PC-9 (cell line): ENCODE measurements at regions not wholly inside any gene's neighbourhood (a gene's known extent, or its start where the extent isn't known, plus 50 kb on each side); places are given as distances from the start of the nearest gene placed in this dataset.

Experiments used
- BruUV-seq: library from RNA; stranded (reverse); fragments of 400-500 nt; replicated peaks from 2 replicates; lab custom pipeline; 2021; lab: Mats Ljungman, UMichigan
- CTCF ChIA-PET: fragments of 300-600 bp; sonication (Branson Sonifier 250); formaldehyde crosslinking; loops from one replicate; lab custom pipeline; 2022; ENCODE audit warnings: antibody characterized with exemption; lab: Charles Lee
- POLR2A ChIA-PET: fragments of 300-600 bp; sonication (Branson Sonifier 250); formaldehyde crosslinking; loops from one replicate; lab custom pipeline; 2022; ENCODE audit warnings: antibody characterized with exemption; ENCODE audit not compliant: unreplicated experiment; lab: Charles Lee
- DNase-seq, 2 experiments: peaks; one replicate each; pipeline versions ENCODE4 v3.0.0 to v3.0.0-alpha.2; 2015 to 2022; ENCODE audit warnings: mixed read lengths in 1 of 2
- H2AFZ ChIP-seq: fragments of 200-600 bp; sonication (generic); 2 replicates; pipeline ENCODE4 v1.8.1; 2017; ENCODE audit warnings: antibody characterized with exemption
- H3F3A ChIP-seq: fragments of 200-600 bp; sonication (generic); 2 replicates; pipeline ENCODE4 v1.8.1; 2017; ENCODE audit warnings: antibody characterized with exemption, mild to moderate bottlenecking, low read depth; ENCODE audit not compliant: insufficient read depth
- H3K27ac ChIP-seq: fragments of 200-600 bp; sonication (generic); 2 replicates; pipeline ENCODE4 v1.6.1; 2016; ENCODE audit warnings: mixed run types
- H3K27me3 ChIP-seq: fragments of 200-600 bp; sonication (generic); 2 replicates; pipeline ENCODE4 v1.6.1; 2016; ENCODE audit warnings: low read depth, mixed run types; ENCODE audit not compliant: insufficient read depth
- H3K36me3 ChIP-seq: fragments of 200-600 bp; sonication (generic); 2 replicates; pipeline ENCODE4 v1.6.1; 2016; ENCODE audit warnings: low read depth, mixed run types
- H3K4me1 ChIP-seq: fragments of 200-600 bp; sonication (generic); replicated peaks from 2 replicates; pipeline ENCODE4 v1.6.1; 2016; ENCODE audit warnings: mixed run types; ENCODE audit not compliant: insufficient read depth
- H3K4me2 ChIP-seq: fragments of 200-600 bp; sonication (generic); 2 replicates; pipeline ENCODE4 v1.6.1; 2017; ENCODE audit warnings: mixed run types
- H3K4me3 ChIP-seq: fragments of 200-600 bp; sonication (generic); 2 replicates; pipeline ENCODE4 v1.6.1; 2016; ENCODE audit warnings: mixed run types
- H3K79me2 ChIP-seq: fragments of 200-600 bp; sonication (generic); 2 replicates; pipeline ENCODE4 v1.6.1; 2017; ENCODE audit warnings: low read depth, mixed run types
- H3K9me2 ChIP-seq: fragments of 200-600 bp; sonication (generic); 2 replicates; pipeline ENCODE4 v1.8.1; 2017; ENCODE audit warnings: mild to moderate bottlenecking; ENCODE audit not compliant: insufficient read depth
- H3K9me3 ChIP-seq: fragments of 200-600 bp; sonication (generic); 2 replicates; pipeline ENCODE4 v1.8.1; 2016; ENCODE audit warnings: low read depth; ENCODE audit not compliant: insufficient read depth
- H4K20me1 ChIP-seq: fragments of 200-600 bp; sonication (generic); 2 replicates; pipeline ENCODE4 v1.8.1; 2017; ENCODE audit not compliant: insufficient read depth
- CTCF ChIP-seq: fragments of 200-600 bp; sonication (generic); conservative IDR thresholded peaks from 2 replicates; pipeline ENCODE4 v1.6.1; 2017; ENCODE audit warnings: mixed run types, antibody characterized with exemption, mild to moderate bottlenecking, moderate library complexity
- EZH2 ChIP-seq: fragments of 200-600 bp; sonication (generic); IDR thresholded peaks from 2 replicates; pipeline ENCODE4 v1.8.0; 2017; ENCODE audit warnings: antibody characterized with exemption, low read depth
- intact Hi-C: fragments of 100-400 bp; cut with micrococcal nuclease; formaldehyde crosslinking; loops from one replicate; pipeline ENCODE4 v1.10.0; 2022; ENCODE audit not compliant: unreplicated experiment

DNA sequence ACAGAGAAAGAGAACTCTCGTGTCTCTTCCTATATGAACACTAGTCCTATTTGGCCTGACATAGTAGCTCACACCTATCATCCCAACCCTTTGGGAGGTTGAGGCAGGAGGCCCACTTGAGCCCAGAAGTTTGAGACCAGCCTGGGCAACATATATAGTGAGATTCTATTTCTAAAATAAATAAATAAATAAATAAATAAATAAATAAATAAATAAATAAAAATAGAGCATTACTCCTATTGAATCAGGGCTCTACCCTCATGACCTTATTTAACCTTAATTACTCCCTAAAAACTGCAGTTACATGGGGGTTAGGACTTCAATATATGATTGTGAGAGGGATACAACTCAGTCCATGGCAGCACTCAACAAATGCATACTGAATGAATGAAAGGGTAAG is 61.2 kb upstream of the GSC start:
- H2AFZ ChIP-seq, result no peak overlapping the region
- ChIA-PET POLR2A (no interaction called here), CTCF (no interaction called here)
- intact Hi-C loops, result no loop called here
- BruUV-seq, result no TSS peak
- H3K9me2 ChIP-seq, result no peaks in the 10 kb centered on the region
- H3K27ac ChIP-seq, result no peak overlapping the region
- no peaks in the 10 kb centered on the region for H3K27me3 ChIP-seq
- H3K79me2 ChIP-seq, result no peaks in the 10 kb centered on the region
- H3F3A ChIP-seq, result no peaks in the 10 kb centered on the region
- TF ChIP-seq CTCF (no peak), EZH2 (no peak)
- DNase-seq, result no peak
- H3K9me3 ChIP-seq, result no peaks in the 10 kb centered on the region
- H3K4me3 ChIP-seq, result no peak overlapping the region
- no peaks in the 10 kb centered on the region for H3K4me1 ChIP-seq
- H3K36me3 ChIP-seq, result no peaks in the 10 kb centered on the region
- H4K20me1 ChIP-seq, result no peaks in the 10 kb centered on the region
- H3K4me2 ChIP-seq, result no peak overlapping the region

- ChIA-PET POLR2A (no interaction called here), CTCF (no interaction called here)
- H3K27ac ChIP-seq, result no peak overlapping the region
- H3K4me1 ChIP-seq, result no peaks in the 10 kb centered on the region
- no peak overlapping the region for H3K4me2 ChIP-seq
- H3F3A ChIP-seq, result no peaks in the 10 kb centered on the region
- H4K20me1 ChIP-seq, result no peaks in the 10 kb centered on the region
- no peaks in the 10 kb centered on the region for H3K27me3 ChIP-seq
- H3K4me3 ChIP-seq, result no peak overlapping the region
- no TSS peak for BruUV-seq
- TF ChIP-seq EZH2, result no peak
- TF ChIP-seq CTCF, result no peak
- H3K9me3 ChIP-seq, result no peaks in the 10 kb centered on the region
- intact Hi-C loops, result no loop called here
- no peaks in the 10 kb centered on the region for H3K79me2 ChIP-seq
- H2AFZ ChIP-seq, result no peak overlapping the region
- no peak for DNase-seq
- H3K9me2 ChIP-seq, result no peaks in the 10 kb centered on the region
- H3K36me3 ChIP-seq, result no peaks in the 10 kb centered on the region
These were observed 58.0 kb upstream of the GSC start for GRCh38 chr14:94827711-94828447.

GRCh38 chr14:94826774-94827173 is 56.9 kb upstream of the GSC start:
- H3K27me3 ChIP-seq, result no peaks in the 10 kb centered on the region
- CTCF ChIA-PET, result no interaction called here
- intact Hi-C loops, result no loop called here

More at GRCh38 chr14:94826774-94827173, 56.9 kb upstream of the GSC start:
- H3K9me2 ChIP-seq, result no peaks in the 10 kb centered on the region
- no peaks in the 10 kb centered on the region for H4K20me1 ChIP-seq
- no peaks in the 10 kb centered on the region for H3K4me1 ChIP-seq
- DNase-seq, result no peak
- H3K79me2 ChIP-seq, result no peaks in the 10 kb centered on the region
- no peak overlapping the region for H3K4me2 ChIP-seq
- H2AFZ ChIP-seq, result no peak overlapping the region
- TF ChIP-seq CTCF (no peak), EZH2 (no peak)
- H3K36me3 ChIP-seq, result no peaks in the 10 kb centered on the region
- no TSS peak for BruUV-seq
- no peak overlapping the region for H3K27ac ChIP-seq
- POLR2A ChIA-PET, result no interaction called here
- no peaks in the 10 kb centered on the region for H3F3A ChIP-seq
- H3K4me3 ChIP-seq, result no peak overlapping the region
- no peaks in the 10 kb centered on the region for H3K9me3 ChIP-seq
